Spleen (tissue), 7 donors: ENCODE measurements at regions not wholly inside any gene's neighbourhood (a gene's known extent, or its start where the extent isn't known, plus 50 kb on each side); places are given as distances from the start of the nearest gene placed in this dataset.

Experiments used
- CTCF ChIP-seq, 11 experiments: fragments of 200-600 bp in 7 of 11; fragments of 450-650 bp in 4 of 11; sonication (generic) in 4 of 11; IDR thresholded peaks in 8 of 11; conservative IDR thresholded peaks in 3 of 11; 1 replicate in 7 of 11; 2 replicates in 4 of 11; pipeline versions ENCODE4 v1.4.0 to v1.8.0; 2016 to 2021; ENCODE audit warnings: antibody characterized with exemption in 11 of 11, inconsistent platforms in 4 of 11, mild to moderate bottlenecking in 1 of 11
- POLR2A ChIP-seq, 3 donors: fragments of 450-650 bp; IDR thresholded peaks; one replicate each; pipeline ENCODE4 v1.5.1; 2017; ENCODE audit warnings: antibody characterized with exemption in 3 of 3, mild to moderate bottlenecking in 1 of 3
- donor health status: DM: no; HTN: no; CAD: no; lungs with moderate emphysema.
- donor health status: DM: no; HTN: no; CAD: no.
- donor health status: DM: no; HTN: no; CAD: no.

- no peak for TF ChIP-seq POLR2A (IDR thresholded peaks at IDR 0.05)
- TF ChIP-seq CTCF (IDR thresholded peaks at IDR 0.05 in 8 of 11, conservative IDR thresholded peaks at IDR 0.05 in 3 of 11): no peak
Measured at GRCh38 chr2:139142252-139142880, 362.2 kb upstream of the NXPH2 start.
